Neural progenitor cell (in vitro differentiated cells): ENCODE measurements at regions not wholly inside any gene's neighbourhood (a gene's known extent, or its start where the extent isn't known, plus 50 kb on each side); places are given as distances from the start of the nearest gene placed in this dataset.
"Not testable (repeated sequence)": the region's sequence is repeated elsewhere in the genome, so short reads cannot be mapped to it uniquely, and the experiment has no call there.

Experiments used
- DNase-seq: peaks from one replicate; pipeline ENCODE4 v3.0.0-alpha.2; 2016; ENCODE audit warnings: low spot score
- H2AFZ ChIP-seq: fragments of 200-600 bp; sonication (generic); replicated peaks from 2 replicates; pipeline ENCODE4 v1.6.1; 2016; ENCODE audit warnings: antibody characterized with exemption
- H3F3A ChIP-seq: fragments of 200-600 bp; sonication (generic); 2 replicates; pipeline ENCODE4 v1.6.1; 2016; ENCODE audit warnings: antibody characterized with exemption, low read depth
- H3K27ac ChIP-seq: fragments of 200-600 bp; sonication (generic); 2 replicates; pipeline ENCODE4 v1.5.1; 2016; ENCODE audit warnings: mild to moderate bottlenecking
- H3K27me3 ChIP-seq: fragments of 200-600 bp; sonication (generic); 2 replicates; pipeline ENCODE4 v1.6.1; 2016; ENCODE audit warnings: mild to moderate bottlenecking, moderate library complexity
- H3K36me3 ChIP-seq: fragments of 200-600 bp; sonication (generic); 2 replicates; pipeline ENCODE4 v1.5.1; 2016
- H3K4me1 ChIP-seq: fragments of 200-600 bp; sonication (generic); 2 replicates; pipeline ENCODE4 v1.6.1; 2016; ENCODE audit warnings: mixed run types
- H3K4me2 ChIP-seq: fragments of 200-600 bp; sonication (generic); 2 replicates; pipeline ENCODE4 v1.6.1; 2016
- H3K4me3 ChIP-seq: fragments of 200-600 bp; sonication (generic); 2 replicates; pipeline ENCODE4 v1.5.1; 2016
- H3K79me2 ChIP-seq: fragments of 200-600 bp; sonication (generic); 2 replicates; pipeline ENCODE4 v1.6.1; 2016; ENCODE audit warnings: low read depth
- H3K9ac ChIP-seq: fragments of 200-600 bp; sonication (generic); 2 replicates; pipeline ENCODE4 v1.6.1; 2016
- H3K9me3 ChIP-seq: fragments of 200-600 bp; sonication (generic); 2 replicates; pipeline ENCODE4 v1.5.1; 2016; ENCODE audit warnings: low read depth
- H4K20me1 ChIP-seq: fragments of 200-600 bp; sonication (generic); 2 replicates; pipeline ENCODE4 v1.6.1; 2016; ENCODE audit warnings: low read depth
- H3K27ac Mint-ChIP-seq: 3 replicates; pipeline ENCODE4 v1.8.0; 2021; ENCODE audit warnings: mixed read lengths
- H3K27me3 Mint-ChIP-seq: 2 replicates; pipeline ENCODE4 v1.8.0; 2022; ENCODE audit warnings: low read depth, mild to moderate bottlenecking, inconsistent platforms, moderate library complexity, mixed read lengths; ENCODE audit not compliant: insufficient read depth
- H3K36me3 Mint-ChIP-seq: 3 replicates; pipeline ENCODE4 v1.8.0; 2021; ENCODE audit warnings: mixed read lengths
- H3K4me1 Mint-ChIP-seq: 3 replicates; pipeline ENCODE4 v1.8.0; 2021; ENCODE audit warnings: mixed read lengths
- H3K4me3 Mint-ChIP-seq: 3 replicates; pipeline ENCODE4 v1.8.0; 2021; ENCODE audit warnings: mild to moderate bottlenecking, moderate library complexity, mixed read lengths
- H3K9me3 Mint-ChIP-seq: 3 replicates; pipeline ENCODE4 v1.8.0; 2020; ENCODE audit warnings: mixed read lengths
- CTCF ChIP-seq: fragments of 200-600 bp; sonication (generic); IDR thresholded peaks from 2 replicates; pipeline ENCODE4 v1.5.1; 2017; ENCODE audit warnings: antibody characterized with exemption, mild to moderate bottlenecking
- EZH2 ChIP-seq: fragments of 200-600 bp; sonication (generic); IDR thresholded peaks from 2 replicates; pipeline ENCODE4 v1.6.1; 2017; ENCODE audit warnings: antibody characterized with exemption, mild to moderate bottlenecking, moderate library complexity
- EZH2phosphoT487 ChIP-seq: fragments of 200-600 bp; sonication (generic); IDR thresholded peaks from 2 replicates; pipeline ENCODE4 v1.6.1; 2017; ENCODE audit warnings: antibody characterized with exemption

- no peaks in the 10 kb centered on the region for H3K36me3 ChIP-seq
- H2AFZ ChIP-seq: no peak overlapping the region
- H3K27me3 Mint-ChIP-seq: peaks cover 3% of the 10 kb centered on the region
- H3K4me2 ChIP-seq: no peak overlapping the region
- H3K9me3 Mint-ChIP-seq: peaks cover 12% of the 10 kb centered on the region
- TF ChIP-seq CTCF: no peak
- TF ChIP-seq EZH2phosphoT487: no peak
- TF ChIP-seq EZH2: no peak
- DNase-seq: no peak
- H3K79me2 ChIP-seq: no peaks in the 10 kb centered on the region
- H3K9ac ChIP-seq: no peak overlapping the region
- H3K27me3 ChIP-seq: no peaks in the 10 kb centered on the region
- no peak overlapping the region for H3K27ac ChIP-seq
- no peaks in the 10 kb centered on the region for H3K9me3 ChIP-seq
- no peaks in the 10 kb centered on the region for H3F3A ChIP-seq
- H3K4me3 ChIP-seq: no peak overlapping the region
- H3K4me1 Mint-ChIP-seq: peaks cover 24% of the 10 kb centered on the region
- peaks cover 7% of the 10 kb centered on the region for H3K4me1 ChIP-seq
- H4K20me1 ChIP-seq: no peaks in the 10 kb centered on the region
- H3K27ac Mint-ChIP-seq: no peak overlapping the region
- no peak overlapping the region for H3K4me3 Mint-ChIP-seq
- H3K36me3 Mint-ChIP-seq: no peaks in the 10 kb centered on the region
These were observed 331.3 kb upstream of the KLF3 start for GRCh38 chr4:38332699-38333098.

GRCh38 chr4:38333219-38333618, 330.8 kb upstream of the KLF3 start:
- no peak overlapping the region for H3K9ac ChIP-seq
- no peak overlapping the region for H3K4me2 ChIP-seq
- no peaks in the 10 kb centered on the region for H3K9me3 ChIP-seq
- no peak overlapping the region for H2AFZ ChIP-seq
- no peak overlapping the region for H3K4me3 Mint-ChIP-seq
- peaks cover 19% of the 10 kb centered on the region for H3K4me1 Mint-ChIP-seq
- peaks cover 6% of the 10 kb centered on the region for H3K27me3 Mint-ChIP-seq
- H3K27me3 ChIP-seq: no peaks in the 10 kb centered on the region
- H3K4me1 ChIP-seq: peaks cover 3% of the 10 kb centered on the region
- H3K4me3 ChIP-seq: no peak overlapping the region
- H3K27ac Mint-ChIP-seq: no peak overlapping the region
- no peaks in the 10 kb centered on the region for H3F3A ChIP-seq
- H3K36me3 ChIP-seq: no peaks in the 10 kb centered on the region
- TF ChIP-seq EZH2phosphoT487 (no peak), CTCF (no peak), EZH2 (no peak)
- H3K79me2 ChIP-seq: no peaks in the 10 kb centered on the region
- peaks cover 18% of the 10 kb centered on the region for H3K9me3 Mint-ChIP-seq
- no peak overlapping the region for H3K27ac ChIP-seq
- no peak for DNase-seq
- peaks cover 4% of the 10 kb centered on the region for H3K36me3 Mint-ChIP-seq
- H4K20me1 ChIP-seq: no peaks in the 10 kb centered on the region

- no peak overlapping the region for H3K4me2 ChIP-seq
- no peak overlapping the region for H3K27ac ChIP-seq
- no peaks in the 10 kb centered on the region for H4K20me1 ChIP-seq
- H3K9me3 ChIP-seq: no peaks in the 10 kb centered on the region
- H3K27me3 ChIP-seq: no peaks in the 10 kb centered on the region
- Mint-ChIP-seq H3K36me3 (peaks cover 8% of the 10 kb centered on the region), H3K27ac (no peak overlapping the region), H3K27me3 (peaks cover 6% of the 10 kb centered on the region), H3K4me1 (peaks cover 7% of the 10 kb centered on the region), H3K4me3 (no peak overlapping the region), H3K9me3 (peaks cover 32% of the 10 kb centered on the region)
- H3F3A ChIP-seq: no peaks in the 10 kb centered on the region
- no peak for DNase-seq
- no peaks in the 10 kb centered on the region for H3K4me1 ChIP-seq
- H3K9ac ChIP-seq: no peak overlapping the region
- H3K36me3 ChIP-seq: no peaks in the 10 kb centered on the region
- TF ChIP-seq EZH2phosphoT487 (no peak), EZH2 (no peak), CTCF (no peak)
- H2AFZ ChIP-seq: no peak overlapping the region
- H3K79me2 ChIP-seq: no peaks in the 10 kb centered on the region
- H3K4me3 ChIP-seq: no peak overlapping the region
These were observed 329.2 kb upstream of the KLF3 start for GRCh38 chr4:38334791-38335190.

GRCh38 chr4:38338939-38339338, 325.1 kb upstream of the KLF3 start:
- not testable (repeated sequence) for H3K4me3 ChIP-seq, H3F3A ChIP-seq, H3K36me3 Mint-ChIP-seq, DNase-seq, H2AFZ ChIP-seq, H3K36me3 ChIP-seq, H4K20me1 ChIP-seq, H3K4me2 ChIP-seq, H3K79me2 ChIP-seq, H3K27ac ChIP-seq, H3K4me1 Mint-ChIP-seq, H3K27ac Mint-ChIP-seq, H3K27me3 Mint-ChIP-seq, H3K4me3 Mint-ChIP-seq, H3K9ac ChIP-seq, H3K9me3 ChIP-seq, H3K27me3 ChIP-seq, H3K4me1 ChIP-seq
- peaks cover 34% of the 10 kb centered on the region for H3K9me3 Mint-ChIP-seq
